Endodermal cell (in vitro differentiated cells): ENCODE measurements at regions not wholly inside any gene's neighbourhood (a gene's known extent, or its start where the extent isn't known, plus 50 kb on each side); places are given as distances from the start of the nearest gene placed in this dataset.
"Not testable (repeated sequence)": the region's sequence is repeated elsewhere in the genome, so short reads cannot be mapped to it uniquely, and the experiment has no call there.

Experiments used
- DNase-seq: peaks from one replicate; pipeline ENCODE4 v3.0.0-alpha.2; 2017
- H3K27ac ChIP-seq: 2 replicates; pipeline ENCODE4 v1.5.1; 2013; ENCODE audit warnings: mild to moderate bottlenecking, low read depth, low read length, moderate library complexity
- H3K27me3 ChIP-seq: 2 replicates; pipeline ENCODE4 v1.6.1; 2013; ENCODE audit warnings: mild to moderate bottlenecking, low read length, moderate library complexity; ENCODE audit not compliant: insufficient read depth, control insufficient read depth, poor library complexity, severe bottlenecking
- H3K36me3 ChIP-seq: 2 replicates; pipeline ENCODE4 v1.7.0; 2013; ENCODE audit warnings: mild to moderate bottlenecking, low read length, moderate library complexity; ENCODE audit not compliant: control insufficient read depth, insufficient read depth
- H3K4me1 ChIP-seq: one replicate; pipeline ENCODE4 v1.7.0; 2013; ENCODE audit warnings: low read length; ENCODE audit not compliant: control insufficient read depth, insufficient read depth
- H3K4me3 ChIP-seq: 2 replicates; pipeline ENCODE4 v1.5.1; 2013; ENCODE audit warnings: mild to moderate bottlenecking, low read length, moderate library complexity
- H3K9ac ChIP-seq: 2 replicates; pipeline ENCODE4 v1.6.1; 2013; ENCODE audit warnings: mild to moderate bottlenecking, low read length, moderate library complexity; ENCODE audit not compliant: poor library complexity, severe bottlenecking; ENCODE audit errors: extremely low read depth
- H3K9me3 ChIP-seq: 2 replicates; pipeline ENCODE4 v1.6.1; 2013; ENCODE audit warnings: mild to moderate bottlenecking, low read length, moderate library complexity; ENCODE audit not compliant: control insufficient read depth
- H3K27ac Mint-ChIP-seq: 2 replicates; pipeline ENCODE4 v1.8.0; 2020; ENCODE audit warnings: mixed read lengths
- H3K27me3 Mint-ChIP-seq: 2 replicates; pipeline ENCODE4 v1.8.0; 2021; ENCODE audit warnings: mild to moderate bottlenecking, mixed read lengths; ENCODE audit not compliant: insufficient read depth
- H3K36me3 Mint-ChIP-seq: 2 replicates; pipeline ENCODE4 v1.8.0; 2020; ENCODE audit warnings: low read depth, mixed read lengths
- H3K4me1 Mint-ChIP-seq: 2 replicates; pipeline ENCODE4 v1.8.0; 2020; ENCODE audit warnings: mixed read lengths
- H3K4me3 Mint-ChIP-seq: 2 replicates; pipeline ENCODE4 v1.8.0; 2020; ENCODE audit warnings: mild to moderate bottlenecking, moderate library complexity, mixed read lengths
- H3K9me3 Mint-ChIP-seq: 2 replicates; pipeline ENCODE4 v1.8.0; 2020; ENCODE audit warnings: mild to moderate bottlenecking, mixed read lengths
- WGBS, 2 experiments: methylation state at CpG; one replicate each; pipeline versions ENCODE4 v1.1.5 to v1.1.7; 2013; ENCODE audit warnings: missing lambda C conversion rate in 2 of 2, mixed read lengths in 1 of 2; ENCODE audit not compliant: insufficient coverage in 1 of 2, insufficient read length in 1 of 2; 5-methylcytosine and 5-hydroxymethylcytosine counted together
- TF ChIP-seq, protein P1 (sequence below): fragments of 200-600 bp; sonication (generic); conservative IDR thresholded peaks from 2 replicates; pipeline ENCODE4 v1.5.0; 2021; ENCODE audit warnings: antibody characterized with exemption, mild to moderate bottlenecking

DNA sequence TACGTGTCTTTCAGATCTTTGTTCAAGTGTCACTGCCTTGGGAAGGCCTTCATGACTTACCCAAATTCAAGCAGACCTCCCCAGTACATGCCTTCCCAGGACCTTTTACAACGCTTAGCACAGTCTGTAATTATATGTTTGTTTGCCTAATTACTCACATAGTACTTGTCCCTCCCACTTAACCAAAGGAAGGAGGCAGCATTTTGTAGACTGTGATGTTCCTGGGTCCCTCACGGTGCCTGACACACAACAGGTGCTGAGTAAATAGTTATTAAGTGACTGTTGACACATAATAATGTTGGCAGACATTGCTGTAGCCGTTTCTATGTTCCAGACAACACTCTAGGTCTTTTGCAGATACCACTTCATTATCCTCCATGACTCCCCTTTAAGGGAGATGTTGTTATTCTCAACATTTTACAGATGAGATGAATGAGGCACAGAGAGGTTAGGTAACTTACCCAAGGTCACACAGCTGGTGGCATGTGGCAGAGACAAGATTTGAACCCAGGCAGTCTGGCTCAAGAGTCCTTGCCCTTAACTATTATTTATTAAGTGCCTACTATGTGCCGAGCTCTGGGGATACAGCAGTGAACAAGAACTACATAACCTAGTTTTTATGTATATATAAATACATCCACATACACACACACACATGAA is 130.7 kb downstream of the PHETA1 start:
- DNase-seq = no peak
- Mint-ChIP-seq H3K9me3 (peaks cover 4% of the 10 kb centered on the region), H3K4me1 (no peaks in the 10 kb centered on the region), H3K27me3 (no peaks in the 10 kb centered on the region), H3K4me3 (no peak overlapping the region), H3K36me3 (peaks cover 5% of the 10 kb centered on the region), H3K27ac (no peak overlapping the region)
- no peaks in the 10 kb centered on the region for H3K9me3 ChIP-seq
- TF ChIP-seq, protein P1, sequence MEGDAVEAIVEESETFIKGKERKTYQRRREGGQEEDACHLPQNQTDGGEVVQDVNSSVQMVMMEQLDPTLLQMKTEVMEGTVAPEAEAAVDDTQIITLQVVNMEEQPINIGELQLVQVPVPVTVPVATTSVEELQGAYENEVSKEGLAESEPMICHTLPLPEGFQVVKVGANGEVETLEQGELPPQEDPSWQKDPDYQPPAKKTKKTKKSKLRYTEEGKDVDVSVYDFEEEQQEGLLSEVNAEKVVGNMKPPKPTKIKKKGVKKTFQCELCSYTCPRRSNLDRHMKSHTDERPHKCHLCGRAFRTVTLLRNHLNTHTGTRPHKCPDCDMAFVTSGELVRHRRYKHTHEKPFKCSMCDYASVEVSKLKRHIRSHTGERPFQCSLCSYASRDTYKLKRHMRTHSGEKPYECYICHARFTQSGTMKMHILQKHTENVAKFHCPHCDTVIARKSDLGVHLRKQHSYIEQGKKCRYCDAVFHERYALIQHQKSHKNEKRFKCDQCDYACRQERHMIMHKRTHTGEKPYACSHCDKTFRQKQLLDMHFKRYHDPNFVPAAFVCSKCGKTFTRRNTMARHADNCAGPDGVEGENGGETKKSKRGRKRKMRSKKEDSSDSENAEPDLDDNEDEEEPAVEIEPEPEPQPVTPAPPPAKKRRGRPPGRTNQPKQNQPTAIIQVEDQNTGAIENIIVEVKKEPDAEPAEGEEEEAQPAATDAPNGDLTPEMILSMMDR = no peak
- H3K27me3 ChIP-seq = no peaks in the 10 kb centered on the region
- 83 to 100% methylated on average over 2 to 5 of the region's 5 CpGs for WGBS, 2 experiments
- no peak overlapping the region for H3K27ac ChIP-seq
- no peak overlapping the region for H3K9ac ChIP-seq
- no peaks in the 10 kb centered on the region for H3K36me3 ChIP-seq
- no peak overlapping the region for H3K4me3 ChIP-seq
- no peaks in the 10 kb centered on the region for H3K4me1 ChIP-seq

DNA sequence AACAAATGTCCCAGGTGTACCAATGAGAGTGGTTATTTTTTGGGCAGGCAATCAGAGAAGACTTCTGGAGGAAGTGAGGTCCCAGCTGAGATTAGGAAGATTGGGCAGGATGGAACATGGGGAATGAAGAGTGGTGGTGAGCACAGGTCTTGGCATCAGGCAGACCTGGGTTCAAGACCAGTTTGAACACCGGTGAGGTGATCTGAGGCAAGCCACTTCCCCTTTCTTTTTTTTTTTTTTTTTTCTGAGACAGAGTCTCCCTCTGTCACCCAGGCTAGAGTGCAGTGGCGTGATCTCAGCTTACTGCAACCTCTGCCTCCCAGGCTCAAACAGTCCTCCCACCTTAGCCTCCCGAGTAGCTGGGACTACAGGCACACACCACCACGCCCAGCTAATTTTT is 134.4 kb downstream of the PHETA1 start:
- not testable (repeated sequence) for H3K9me3 ChIP-seq, H3K4me1 Mint-ChIP-seq, H3K36me3 ChIP-seq, H3K4me3 Mint-ChIP-seq, H3K9me3 Mint-ChIP-seq, H3K4me3 ChIP-seq, H3K4me1 ChIP-seq, H3K27me3 Mint-ChIP-seq, H3K27ac Mint-ChIP-seq, H3K36me3 Mint-ChIP-seq, H3K27me3 ChIP-seq, H3K9ac ChIP-seq, H3K27ac ChIP-seq, DNase-seq
- WGBS, 2 experiments = 100% methylated on average over 4 of the region's 4 CpGs; no CpG with 5 or more reads in 1 of the 2 experiments

GRCh38 chr12:111233786-111234185 is 135.1 kb downstream of the PHETA1 start:
- no peak overlapping the region for H3K9ac ChIP-seq
- H3K9me3 Mint-ChIP-seq = no peaks in the 10 kb centered on the region
- H3K9me3 ChIP-seq = no peaks in the 10 kb centered on the region
- no peaks in the 10 kb centered on the region for H3K27me3 ChIP-seq
- no peaks in the 10 kb centered on the region for H3K4me1 Mint-ChIP-seq
- H3K4me1 ChIP-seq = no peaks in the 10 kb centered on the region
- H3K36me3 ChIP-seq = no peaks in the 10 kb centered on the region
- H3K27ac ChIP-seq = no peak overlapping the region
- no peak overlapping the region for H3K4me3 Mint-ChIP-seq
- no peak for DNase-seq
- 91 to 100% methylated on average over 3 of the region's 3 CpGs for WGBS, 2 experiments
- no peaks in the 10 kb centered on the region for H3K27me3 Mint-ChIP-seq
- no peak overlapping the region for H3K27ac Mint-ChIP-seq
- TF ChIP-seq, protein P1 = no peak
- no peak overlapping the region for H3K4me3 ChIP-seq
- H3K36me3 Mint-ChIP-seq = no peaks in the 10 kb centered on the region

DNA sequence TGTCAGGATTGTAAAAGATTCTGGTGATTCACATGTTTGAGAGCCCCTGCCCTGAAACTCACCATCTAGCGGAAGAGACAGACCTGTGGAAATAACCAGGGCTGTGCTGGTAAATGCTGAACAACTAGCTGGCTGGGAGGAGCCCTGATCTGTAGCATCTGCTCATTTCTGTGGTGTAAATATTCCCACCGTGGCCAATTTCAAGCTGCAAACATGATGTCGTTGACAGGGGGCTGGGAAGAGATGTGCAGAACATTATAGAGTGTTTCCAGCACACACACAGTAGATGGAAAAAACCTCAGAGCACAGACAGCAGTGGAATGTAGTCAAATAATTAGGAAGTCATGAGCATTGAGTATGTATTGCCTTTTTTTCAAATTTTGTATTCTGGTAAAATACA is 138.2 kb downstream of the PHETA1 start:
- no peak overlapping the region for H3K4me3 Mint-ChIP-seq
- H3K27me3 Mint-ChIP-seq = no peaks in the 10 kb centered on the region
- WGBS, 2 experiments = 70 to 90% methylated on average over 2 to 3 of the region's 3 CpGs
- TF ChIP-seq, protein P1 = no peak
- Histone ChIP-seq H3K27me3 (no peaks in the 10 kb centered on the region), H3K4me1 (no peaks in the 10 kb centered on the region), H3K4me3 (no peak overlapping the region), H3K36me3 (no peaks in the 10 kb centered on the region), H3K27ac (no peak overlapping the region), H3K9me3 (no peaks in the 10 kb centered on the region), H3K9ac (no peak overlapping the region)
- no peaks in the 10 kb centered on the region for H3K4me1 Mint-ChIP-seq
- H3K27ac Mint-ChIP-seq = no peak overlapping the region
- DNase-seq = no peak
- H3K9me3 Mint-ChIP-seq = no peaks in the 10 kb centered on the region
- peaks cover 4% of the 10 kb centered on the region for H3K36me3 Mint-ChIP-seq
